SK-N-SH treated with all-trans-retinoic acid at 6 μM for 48 hours (cell line): ENCODE measurements at regions not wholly inside any gene's neighbourhood (a gene's known extent, or its start where the extent isn't known, plus 50 kb on each side); places are given as distances from the start of the nearest gene placed in this dataset.

ENCODE experiments used
- ATAC-seq: fragments of 200-7000 bp; cut with Tn5 transposase; 3 replicates; pipeline ENCODE4 v1.9.1; 2020; ENCODE audit warnings: mild to moderate bottlenecking, moderate library complexity
- ARNTL ChIP-seq: fragments of 450-650 bp; formaldehyde crosslinking; IDR thresholded peaks from 2 replicates; pipeline ENCODE4 v1.5.0; 2020; ENCODE audit warnings: low read depth, mild to moderate bottlenecking, moderate library complexity, borderline replicate concordance
- BACH2 ChIP-seq: fragments of 250-450 bp; sonication (Bioruptor Pico); IDR thresholded peaks from 2 replicates; pipeline ENCODE4 v1.9.0; 2021; ENCODE audit warnings: mild to moderate bottlenecking, borderline replicate concordance
- CREB5 ChIP-seq: fragments of 250-450 bp; sonication (Bioruptor Pico); IDR thresholded peaks from 2 replicates; pipeline ENCODE4 v1.5.1; 2020; ENCODE audit warnings: low read depth, mild to moderate bottlenecking, moderate library complexity
- CSDC2 ChIP-seq: fragments of 250-450 bp; sonication (Bioruptor Pico); IDR thresholded peaks from 2 replicates; pipeline ENCODE4 v1.5.0; 2020; ENCODE audit warnings: mild to moderate bottlenecking, moderate library complexity
- CSRNP3 ChIP-seq: fragments of 250-450 bp; sonication (Bioruptor Pico); IDR thresholded peaks from 2 replicates; pipeline ENCODE4 v1.5.1; 2021; ENCODE audit warnings: mild to moderate bottlenecking, moderate library complexity
- ESRRG ChIP-seq: fragments of 250-450 bp; sonication (Bioruptor Pico); IDR thresholded peaks from 2 replicates; pipeline ENCODE4 v1.6.1; 2021; ENCODE audit warnings: mild to moderate bottlenecking
- GLIS3 ChIP-seq: fragments of 250-450 bp; sonication (Bioruptor Pico); IDR thresholded peaks from 2 replicates; pipeline ENCODE4 v1.5.0; 2020; ENCODE audit warnings: mild to moderate bottlenecking, moderate library complexity
- ISL1 ChIP-seq: fragments of 250-450 bp; sonication (Bioruptor Pico); IDR thresholded peaks from 2 replicates; pipeline ENCODE4 v2.1.2; 2022; ENCODE audit warnings: mild to moderate bottlenecking, moderate library complexity
- OSR1 ChIP-seq: fragments of 250-450 bp; sonication (Bioruptor Pico); IDR thresholded peaks from 2 replicates; pipeline ENCODE4 v1.8.0; 2022; ENCODE audit warnings: moderate library complexity, mild to moderate bottlenecking, inconsistent platforms
- PATZ1 ChIP-seq: fragments of 250-450 bp; sonication (Bioruptor Pico); IDR thresholded peaks from 2 replicates; pipeline ENCODE4 v1.8.0; 2020; ENCODE audit warnings: mild to moderate bottlenecking, moderate library complexity, borderline replicate concordance
- POU6F1 ChIP-seq: fragments of 250-450 bp; sonication (Bioruptor Pico); IDR thresholded peaks from 2 replicates; pipeline ENCODE4 v1.8.0; 2021; ENCODE audit warnings: low read depth, mild to moderate bottlenecking, moderate library complexity, borderline replicate concordance
- PPARA ChIP-seq: fragments of 250-450 bp; sonication (Bioruptor Pico); IDR thresholded peaks from 2 replicates; pipeline ENCODE4 v1.5.0; 2020; ENCODE audit warnings: mild to moderate bottlenecking, borderline replicate concordance
- RARB ChIP-seq: fragments of 250-450 bp; sonication (Bioruptor Pico); IDR thresholded peaks from 2 replicates; pipeline ENCODE4 v1.8.0; 2021; ENCODE audit warnings: mild to moderate bottlenecking, moderate library complexity
- SNAI2 ChIP-seq: fragments of 250-450 bp; sonication (Bioruptor Pico); IDR thresholded peaks from 2 replicates; pipeline ENCODE4 v1.5.0; 2020; ENCODE audit warnings: mild to moderate bottlenecking, moderate library complexity
- TCF4 ChIP-seq: fragments of 250-450 bp; sonication (Bioruptor Pico); IDR thresholded peaks from 2 replicates; pipeline ENCODE4 v1.8.0; 2021; ENCODE audit warnings: mild to moderate bottlenecking, moderate library complexity, borderline replicate concordance
- TOX ChIP-seq: fragments of 250-450 bp; sonication (Bioruptor Pico); IDR thresholded peaks from 2 replicates; pipeline ENCODE4 v1.8.0; 2021; ENCODE audit warnings: mild to moderate bottlenecking, moderate library complexity, borderline replicate concordance
- TSHZ2 ChIP-seq: fragments of 250-450 bp; sonication (Bioruptor Pico); IDR thresholded peaks from 2 replicates; pipeline ENCODE4 v1.5.0; 2020; ENCODE audit warnings: mild to moderate bottlenecking, moderate library complexity
- ZFP3 ChIP-seq: fragments of 250-450 bp; sonication (Bioruptor Pico); IDR thresholded peaks from 2 replicates; pipeline ENCODE4 v1.5.0; 2020; ENCODE audit warnings: mild to moderate bottlenecking, moderate library complexity
- ZFP30 ChIP-seq: fragments of 450-650 bp; formaldehyde crosslinking; IDR thresholded peaks from 2 replicates; pipeline ENCODE4 v1.5.0; 2022; ENCODE audit warnings: mild to moderate bottlenecking, moderate library complexity
- ZNF565 ChIP-seq: fragments of 450-650 bp; formaldehyde crosslinking; conservative IDR thresholded peaks from 2 replicates; pipeline ENCODE4 v1.5.0; 2020; ENCODE audit warnings: low read depth, mild to moderate bottlenecking, moderate library complexity
- ZNF70 ChIP-seq: fragments of 450-650 bp; formaldehyde crosslinking; IDR thresholded peaks from 2 replicates; pipeline ENCODE4 v1.5.0; 2020; ENCODE audit warnings: mild to moderate bottlenecking, moderate library complexity
- ZNF8 ChIP-seq: fragments of 450-650 bp; formaldehyde crosslinking; IDR thresholded peaks from 2 replicates; pipeline ENCODE4 v1.5.0; 2020; ENCODE audit warnings: mild to moderate bottlenecking, moderate library complexity

GRCh38 chr5:26415987-26416779 is 622.2 kb downstream of the CDH9 start:
- no peak for ATAC-seq
- TF ChIP-seq POU6F1 (CRISPR knock-in tag) = no peak
- TF ChIP-seq ZFP30 (CRISPR knock-in tag) = no peak
- no peak for TF ChIP-seq CSDC2 (CRISPR knock-in tag)
- no peak for TF ChIP-seq ZFP3 (CRISPR knock-in tag)
- TF ChIP-seq ZNF565 (CRISPR knock-in tag) = no peak
- TF ChIP-seq BACH2 = no peak
- TF ChIP-seq OSR1 = no peak
- no peak for TF ChIP-seq ESRRG
- TF ChIP-seq SNAI2 (CRISPR knock-in tag) = no peak
- TF ChIP-seq GLIS3 = no peak
- TF ChIP-seq TSHZ2 (CRISPR knock-in tag) = no peak
- no peak for TF ChIP-seq ARNTL (CRISPR knock-in tag)
- no peak for TF ChIP-seq ZNF70 (CRISPR knock-in tag)
- TF ChIP-seq PATZ1 (CRISPR knock-in tag) = no peak
- no peak for TF ChIP-seq TOX (CRISPR knock-in tag)
- no peak for TF ChIP-seq CREB5 (CRISPR knock-in tag)
- no peak for TF ChIP-seq PPARA (CRISPR knock-in tag)

- TF ChIP-seq POU6F1 (CRISPR knock-in tag) (no peak), BACH2 (no peak), ZFP3 (CRISPR knock-in tag) (no peak), ZNF70 (CRISPR knock-in tag) (no peak), OSR1 (no peak), ZFP30 (CRISPR knock-in tag) (no peak), ARNTL (CRISPR knock-in tag) (no peak), CSRNP3 (CRISPR knock-in tag) (no peak), ZNF8 (CRISPR knock-in tag) (no peak), TOX (CRISPR knock-in tag) (no peak), RARB (CRISPR knock-in tag) (no peak), CREB5 (CRISPR knock-in tag) (no peak), TCF4 (CRISPR knock-in tag) (no peak), PATZ1 (CRISPR knock-in tag) (no peak), ISL1 (CRISPR knock-in tag) (no peak), SNAI2 (CRISPR knock-in tag) (no peak), CSDC2 (CRISPR knock-in tag) (no peak), PPARA (CRISPR knock-in tag) (no peak)
- no peak for ATAC-seq
These were observed 647.8 kb downstream of the CDH9 start for GRCh38 chr5:26390608-26391007.
